ENCODE measurements at regions not wholly inside any gene's neighbourhood (a gene's known extent, or its start where the extent isn't known, plus 50 kb on each side); places are given as distances from the start of the nearest gene placed in this dataset.

GRCh38 chr5:168227973-168228615 is 63.4 kb upstream of the WWC1 start:
- DNase-seq (ENCODE audit: low read depth in 4 of 4, low spot score in 1 of 4): no peak

- no peak for DNase-seq (ENCODE audit: low read depth in 4 of 4, low spot score in 1 of 4)
Observed at GRCh38 chr5:168228668-168229067, 62.8 kb upstream of the WWC1 start.

- DNase-seq (ENCODE audit: low read depth in 4 of 4, low spot score in 1 of 4): no peak
Observed at GRCh38 chr5:168234133-168234532, 57.3 kb upstream of the WWC1 start.

- DNase-seq (ENCODE audit: low read depth in 4 of 4, low spot score in 1 of 4): no peak
Observed at GRCh38 chr5:168238463-168238862, 53.0 kb upstream of the WWC1 start.

GRCh38 chr5:168239325-168239724 is 52.1 kb upstream of the WWC1 start:
- DNase-seq (ENCODE audit: low read depth in 4 of 4, low spot score in 1 of 4): no peak
